ENCODE measurements at regions not wholly inside any gene's neighbourhood (a gene's known extent, or its start where the extent isn't known, plus 50 kb on each side); places are given as distances from the start of the nearest gene placed in this dataset.
"Not testable (repeated sequence)": the region's sequence is repeated elsewhere in the genome, so short reads cannot be mapped to it uniquely, and the experiment has no call there.

GRCh38 chr2:16103614-16104314, 163.4 kb downstream of the MYCN start:
- no peak for DNase-seq (ENCODE audit: low spot score)

- DNase-seq (ENCODE audit: low spot score): no peak
These were observed 162.6 kb downstream of the MYCN start for GRCh38 chr2:16102976-16103380.

GRCh38 chr2:16102358-16102975, 162.1 kb downstream of the MYCN start:
- DNase-seq (ENCODE audit: low spot score): no peak

GRCh38 chr2:16101196-16101595, 160.8 kb downstream of the MYCN start:
- no peak for DNase-seq (ENCODE audit: low spot score)

GRCh38 chr2:16100006-16100405, 159.7 kb downstream of the MYCN start:
- DNase-seq (ENCODE audit: low spot score): no peak

GRCh38 chr2:16099326-16099725, 159.0 kb downstream of the MYCN start:
- DNase-seq (ENCODE audit: low spot score): no peak

GRCh38 chr2:16096962-16097361, 156.6 kb downstream of the MYCN start:
- no peak for DNase-seq (ENCODE audit: low spot score)

GRCh38 chr2:16095483-16095882, 155.1 kb downstream of the MYCN start:
- DNase-seq (ENCODE audit: low spot score): not testable (repeated sequence)

GRCh38 chr2:16094811-16095210, 154.5 kb downstream of the MYCN start:
- DNase-seq (ENCODE audit: low spot score): no peak

- DNase-seq (ENCODE audit: low spot score): no peak
These were observed 153.5 kb downstream of the MYCN start for GRCh38 chr2:16093639-16094529.

GRCh38 chr2:16092861-16093638, 152.7 kb downstream of the MYCN start:
- no peak for DNase-seq (ENCODE audit: low spot score)

GRCh38 chr2:16091576-16092282, 151.4 kb downstream of the MYCN start:
- DNase-seq (ENCODE audit: low spot score): no peak

- no peak for DNase-seq (ENCODE audit: low spot score)
These were observed 150.6 kb downstream of the MYCN start for GRCh38 chr2:16090650-16091575.

GRCh38 chr2:16089491-16089890, 149.1 kb downstream of the MYCN start:
- DNase-seq (ENCODE audit: low spot score): not testable (repeated sequence)

- DNase-seq (ENCODE audit: low spot score): no peak
These were observed 148.4 kb downstream of the MYCN start for GRCh38 chr2:16088802-16089112.

- DNase-seq (ENCODE audit: low spot score): no peak
These were observed 147.9 kb downstream of the MYCN start for GRCh38 chr2:16088035-16088801.

- DNase-seq (ENCODE audit: low spot score): not testable (repeated sequence)
These were observed 145.8 kb downstream of the MYCN start for GRCh38 chr2:16086136-16086535.

- DNase-seq (ENCODE audit: low spot score): no peak
These were observed 144.7 kb downstream of the MYCN start for GRCh38 chr2:16085073-16085472.

- DNase-seq (ENCODE audit: low spot score): no peak
These were observed 143.9 kb downstream of the MYCN start for GRCh38 chr2:16084274-16084673.

GRCh38 chr2:16082276-16082675, 141.9 kb downstream of the MYCN start:
- DNase-seq (ENCODE audit: low spot score): no peak

All from CD4-positive, alpha-beta T cell treated with Interleukin-15 for 4 hours (primary cell).